ENCODE measurements at regions not wholly inside any gene's neighbourhood (a gene's known extent, or its start where the extent isn't known, plus 50 kb on each side); places are given as distances from the start of the nearest gene placed in this dataset.

DNA sequence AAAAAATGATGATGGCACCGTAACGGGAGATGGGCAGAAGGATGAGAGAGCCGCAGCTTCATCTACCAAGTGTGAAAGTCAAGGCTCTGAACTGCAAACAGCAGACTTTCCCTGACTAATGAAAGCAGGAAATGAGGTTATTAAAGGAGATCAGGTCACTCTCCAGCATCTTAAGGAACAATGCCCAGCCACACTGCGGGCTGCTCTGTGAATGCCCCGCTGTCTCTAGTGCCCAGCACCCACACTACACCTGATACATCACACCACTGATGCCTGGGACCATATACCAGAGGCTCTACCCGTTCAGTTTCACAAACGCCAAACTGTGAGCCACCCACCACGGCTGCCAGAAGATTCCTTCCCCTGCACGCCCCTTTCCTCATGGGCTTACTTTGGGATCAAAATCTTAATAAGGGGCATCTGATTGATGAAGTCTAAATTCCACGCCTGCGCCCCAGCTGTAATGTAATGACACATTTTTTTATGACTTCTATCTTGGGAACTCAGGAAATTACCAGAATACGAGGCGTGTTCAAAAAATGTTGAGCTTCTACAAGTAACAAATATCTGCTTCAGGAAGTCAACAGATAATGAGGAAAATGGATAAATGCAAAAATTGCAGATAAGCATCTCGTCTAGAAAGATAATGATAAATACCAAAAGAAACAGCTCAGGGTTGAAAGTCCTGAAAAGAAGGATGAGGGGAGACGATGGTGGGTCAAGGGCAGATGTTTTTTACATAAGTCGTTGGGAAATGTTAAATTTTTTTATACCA is 72.0 kb downstream of the MIS18A start:
- TF ChIP-seq, protein P1, sequence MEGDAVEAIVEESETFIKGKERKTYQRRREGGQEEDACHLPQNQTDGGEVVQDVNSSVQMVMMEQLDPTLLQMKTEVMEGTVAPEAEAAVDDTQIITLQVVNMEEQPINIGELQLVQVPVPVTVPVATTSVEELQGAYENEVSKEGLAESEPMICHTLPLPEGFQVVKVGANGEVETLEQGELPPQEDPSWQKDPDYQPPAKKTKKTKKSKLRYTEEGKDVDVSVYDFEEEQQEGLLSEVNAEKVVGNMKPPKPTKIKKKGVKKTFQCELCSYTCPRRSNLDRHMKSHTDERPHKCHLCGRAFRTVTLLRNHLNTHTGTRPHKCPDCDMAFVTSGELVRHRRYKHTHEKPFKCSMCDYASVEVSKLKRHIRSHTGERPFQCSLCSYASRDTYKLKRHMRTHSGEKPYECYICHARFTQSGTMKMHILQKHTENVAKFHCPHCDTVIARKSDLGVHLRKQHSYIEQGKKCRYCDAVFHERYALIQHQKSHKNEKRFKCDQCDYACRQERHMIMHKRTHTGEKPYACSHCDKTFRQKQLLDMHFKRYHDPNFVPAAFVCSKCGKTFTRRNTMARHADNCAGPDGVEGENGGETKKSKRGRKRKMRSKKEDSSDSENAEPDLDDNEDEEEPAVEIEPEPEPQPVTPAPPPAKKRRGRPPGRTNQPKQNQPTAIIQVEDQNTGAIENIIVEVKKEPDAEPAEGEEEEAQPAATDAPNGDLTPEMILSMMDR (IDR thresholded peaks at IDR 0.05): no peak
- TF ChIP-seq POLR2AphosphoS5 (IDR thresholded peaks at IDR 0.05) (no peak), POLR2A (IDR thresholded peaks at IDR 0.05) (no peak), EP300 (IDR thresholded peaks at IDR 0.05) (no peak)

Measured in upper lobe of left lung (tissue), 4 donors.